Nephron progenitor cell (in vitro differentiated cells): ENCODE measurements at regions not wholly inside any gene's neighbourhood (a gene's known extent, or its start where the extent isn't known, plus 50 kb on each side); places are given as distances from the start of the nearest gene placed in this dataset.

Experiments used
- DNase-seq: peaks from one replicate; pipeline ENCODE4 v3.0.0; 2021
- H3K27ac Mint-ChIP-seq: 2 replicates; pipeline ENCODE4 v1.8.0; 2021; ENCODE audit warnings: mild to moderate bottlenecking, moderate library complexity, mixed read lengths
- H3K27me3 Mint-ChIP-seq: 2 replicates; pipeline ENCODE4 v1.8.0; 2021; ENCODE audit warnings: mild to moderate bottlenecking, low read depth, mixed read lengths; ENCODE audit not compliant: poor library complexity
- H3K36me3 Mint-ChIP-seq: 2 replicates; pipeline ENCODE4 v1.8.0; 2021; ENCODE audit warnings: low read depth, mixed read lengths
- H3K4me1 Mint-ChIP-seq: 2 replicates; pipeline ENCODE4 v1.8.0; 2021; ENCODE audit warnings: mixed read lengths
- H3K4me3 Mint-ChIP-seq: 2 replicates; pipeline ENCODE4 v1.8.0; 2021; ENCODE audit warnings: mild to moderate bottlenecking, moderate library complexity, mixed read lengths
- H3K9me3 Mint-ChIP-seq: 2 replicates; pipeline ENCODE4 v1.8.0; 2021; ENCODE audit warnings: mild to moderate bottlenecking, moderate library complexity, mixed read lengths
- TF ChIP-seq, protein P1 (sequence below): fragments of 200-600 bp; sonication (generic); IDR thresholded peaks from 2 replicates; pipeline ENCODE4 v1.5.0; 2021; ENCODE audit warnings: antibody characterized with exemption

DNA sequence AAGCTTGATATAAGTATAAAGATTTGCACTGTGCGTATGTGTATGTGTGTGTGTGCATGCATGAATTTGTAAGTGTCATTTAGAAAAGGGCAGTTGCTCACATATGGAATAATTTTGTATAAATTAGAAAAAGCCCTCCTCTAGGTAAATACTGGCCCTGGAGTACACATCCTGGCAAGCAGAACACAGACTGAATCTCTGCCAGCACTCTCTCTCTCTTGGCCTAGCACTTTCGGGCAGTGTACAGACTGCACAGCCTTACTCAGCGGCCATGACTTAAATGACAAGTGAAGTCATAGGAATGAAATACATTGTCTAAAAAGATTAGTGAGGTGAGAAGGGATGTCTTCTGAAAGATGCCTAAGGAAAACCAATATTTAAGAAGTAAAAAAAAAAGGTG, 214.1 kb downstream of the RDH14 start:
- H3K36me3 Mint-ChIP-seq = no peaks in the 10 kb centered on the region
- DNase-seq = no peak
- H3K9me3 Mint-ChIP-seq = no peaks in the 10 kb centered on the region
- H3K27me3 Mint-ChIP-seq = peaks cover 6% of the 10 kb centered on the region
- no peak overlapping the region for H3K4me3 Mint-ChIP-seq
- peaks cover 5% of the 10 kb centered on the region for H3K4me1 Mint-ChIP-seq
- H3K27ac Mint-ChIP-seq = no peak overlapping the region
- TF ChIP-seq, protein P1, sequence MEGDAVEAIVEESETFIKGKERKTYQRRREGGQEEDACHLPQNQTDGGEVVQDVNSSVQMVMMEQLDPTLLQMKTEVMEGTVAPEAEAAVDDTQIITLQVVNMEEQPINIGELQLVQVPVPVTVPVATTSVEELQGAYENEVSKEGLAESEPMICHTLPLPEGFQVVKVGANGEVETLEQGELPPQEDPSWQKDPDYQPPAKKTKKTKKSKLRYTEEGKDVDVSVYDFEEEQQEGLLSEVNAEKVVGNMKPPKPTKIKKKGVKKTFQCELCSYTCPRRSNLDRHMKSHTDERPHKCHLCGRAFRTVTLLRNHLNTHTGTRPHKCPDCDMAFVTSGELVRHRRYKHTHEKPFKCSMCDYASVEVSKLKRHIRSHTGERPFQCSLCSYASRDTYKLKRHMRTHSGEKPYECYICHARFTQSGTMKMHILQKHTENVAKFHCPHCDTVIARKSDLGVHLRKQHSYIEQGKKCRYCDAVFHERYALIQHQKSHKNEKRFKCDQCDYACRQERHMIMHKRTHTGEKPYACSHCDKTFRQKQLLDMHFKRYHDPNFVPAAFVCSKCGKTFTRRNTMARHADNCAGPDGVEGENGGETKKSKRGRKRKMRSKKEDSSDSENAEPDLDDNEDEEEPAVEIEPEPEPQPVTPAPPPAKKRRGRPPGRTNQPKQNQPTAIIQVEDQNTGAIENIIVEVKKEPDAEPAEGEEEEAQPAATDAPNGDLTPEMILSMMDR = no peak

- TF ChIP-seq, protein P1 = no peak
- Mint-ChIP-seq H3K36me3 (no peaks in the 10 kb centered on the region), H3K27ac (no peak overlapping the region), H3K9me3 (no peaks in the 10 kb centered on the region), H3K4me1 (peaks cover 5% of the 10 kb centered on the region), H3K27me3 (peaks cover 1% of the 10 kb centered on the region), H3K4me3 (no peak overlapping the region)
- DNase-seq = no peak
Observed at GRCh38 chr2:18345848-18346247, 214.6 kb downstream of the RDH14 start.

- Mint-ChIP-seq H3K4me3 (no peak overlapping the region), H3K27me3 (no peaks in the 10 kb centered on the region), H3K9me3 (no peaks in the 10 kb centered on the region), H3K4me1 (peaks cover 5% of the 10 kb centered on the region), H3K36me3 (no peaks in the 10 kb centered on the region), H3K27ac (no peak overlapping the region)
- DNase-seq = no peak
- TF ChIP-seq, protein P1 = no peak
Observed at GRCh38 chr2:18342901-18343300, 217.6 kb downstream of the RDH14 start.

GRCh38 chr2:18339326-18339725, 221.1 kb downstream of the RDH14 start:
- Mint-ChIP-seq H3K36me3 (no peaks in the 10 kb centered on the region), H3K9me3 (no peaks in the 10 kb centered on the region)

GRCh38 chr2:18336975-18337374, 223.5 kb downstream of the RDH14 start:
- H3K27me3 Mint-ChIP-seq = peaks cover 4% of the 10 kb centered on the region
- H3K4me1 Mint-ChIP-seq = no peaks in the 10 kb centered on the region
- H3K4me3 Mint-ChIP-seq = no peak overlapping the region
- H3K9me3 Mint-ChIP-seq = no peaks in the 10 kb centered on the region
- no peak for DNase-seq
- TF ChIP-seq, protein P1 = no peak
- no peak overlapping the region for H3K27ac Mint-ChIP-seq
- H3K36me3 Mint-ChIP-seq = no peaks in the 10 kb centered on the region

More at GRCh38 chr2:18339326-18339725, 221.1 kb downstream of the RDH14 start:
- DNase-seq = no peak
- no peak overlapping the region for H3K27ac Mint-ChIP-seq
- no peak overlapping the region for H3K4me3 Mint-ChIP-seq
- TF ChIP-seq, protein P1 = no peak
- H3K27me3 Mint-ChIP-seq = peaks cover 4% of the 10 kb centered on the region
- no peaks in the 10 kb centered on the region for H3K4me1 Mint-ChIP-seq

- peaks cover 26% of the 10 kb centered on the region for H3K27me3 Mint-ChIP-seq
- H3K4me3 Mint-ChIP-seq = no peak overlapping the region
- no peaks in the 10 kb centered on the region for H3K4me1 Mint-ChIP-seq
- H3K9me3 Mint-ChIP-seq = no peaks in the 10 kb centered on the region
- H3K27ac Mint-ChIP-seq = no peak overlapping the region
- no peak for DNase-seq
- TF ChIP-seq, protein P1 = no peak
- no peaks in the 10 kb centered on the region for H3K36me3 Mint-ChIP-seq
Observed at GRCh38 chr2:18332477-18332876, 228.0 kb downstream of the RDH14 start.
